GM19397 (cell line): ENCODE measurements at regions not wholly inside any gene's neighbourhood (a gene's known extent, or its start where the extent isn't known, plus 50 kb on each side); places are given as distances from the start of the nearest gene placed in this dataset.
A peak's percentile ranks its signal among the peaks of the same experiment; 100 is the strongest.

Experiments used
- ATAC-seq: cut with Tn5 transposase; IDR thresholded peaks from one replicate; pipeline ENCODE4 v1.9.1; 2021; ENCODE audit warnings: mild to moderate bottlenecking, moderate library complexity; ENCODE audit not compliant: unreplicated experiment

DNA sequence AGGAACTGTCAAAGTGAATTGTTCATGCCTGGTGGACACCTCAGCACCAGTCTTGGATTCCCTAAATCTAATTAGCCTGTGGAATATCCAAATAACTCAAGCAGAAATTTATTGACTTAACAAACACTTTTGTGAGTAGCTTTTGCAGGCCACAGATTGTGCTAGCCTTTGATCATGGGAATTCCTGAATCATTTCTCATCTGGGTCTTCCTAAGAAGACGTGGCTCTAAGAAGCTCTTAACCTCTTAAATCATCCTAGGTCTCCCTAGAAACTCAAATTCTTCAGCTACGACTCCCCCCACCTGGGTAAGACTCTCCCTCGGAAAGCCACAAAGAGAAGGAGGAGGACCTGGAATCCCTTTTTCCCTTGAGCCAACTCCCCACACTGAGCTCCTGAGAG lies 53.8 kb upstream of the PSEN2 start:
- no peak for ATAC-seq

DNA sequence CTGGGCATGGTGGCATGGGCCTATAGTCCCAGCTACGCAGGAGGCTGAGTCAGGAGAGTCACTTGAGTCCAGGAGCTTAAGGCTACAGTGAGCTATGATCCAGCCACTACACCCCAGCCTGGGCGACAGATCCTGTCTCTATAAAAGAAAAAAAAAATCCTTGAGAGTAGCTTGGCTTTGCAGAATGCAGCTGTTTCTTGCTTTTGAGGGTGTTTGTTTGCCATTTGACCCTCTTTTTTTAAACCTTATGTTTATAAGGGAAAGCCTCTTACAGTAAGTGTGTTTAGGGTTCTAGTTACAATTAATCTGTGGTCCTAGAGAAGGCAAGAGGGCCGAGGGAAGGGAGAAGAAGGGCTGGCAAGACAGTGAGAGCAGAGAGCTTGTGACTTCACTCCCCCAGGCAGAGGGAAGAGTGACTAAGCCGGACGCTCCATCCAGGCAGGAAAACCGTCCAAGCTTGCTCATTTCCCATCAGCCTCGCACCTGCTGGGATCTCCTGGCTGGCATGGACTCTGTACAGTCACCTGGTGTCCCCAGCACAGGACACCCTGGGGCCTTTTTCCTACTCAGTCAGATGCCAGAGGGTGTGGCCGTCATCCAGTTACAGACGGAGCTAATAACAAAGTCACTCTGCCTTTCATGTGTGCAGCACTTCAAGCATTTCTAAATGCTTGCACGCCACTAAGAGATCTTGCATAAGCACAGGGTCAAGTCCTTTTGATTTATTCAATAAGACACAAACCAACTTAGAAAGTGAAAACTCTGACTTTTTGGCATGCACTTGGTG lies 55.5 kb upstream of the PSEN2 start:
- ATAC-seq = no peak

DNA sequence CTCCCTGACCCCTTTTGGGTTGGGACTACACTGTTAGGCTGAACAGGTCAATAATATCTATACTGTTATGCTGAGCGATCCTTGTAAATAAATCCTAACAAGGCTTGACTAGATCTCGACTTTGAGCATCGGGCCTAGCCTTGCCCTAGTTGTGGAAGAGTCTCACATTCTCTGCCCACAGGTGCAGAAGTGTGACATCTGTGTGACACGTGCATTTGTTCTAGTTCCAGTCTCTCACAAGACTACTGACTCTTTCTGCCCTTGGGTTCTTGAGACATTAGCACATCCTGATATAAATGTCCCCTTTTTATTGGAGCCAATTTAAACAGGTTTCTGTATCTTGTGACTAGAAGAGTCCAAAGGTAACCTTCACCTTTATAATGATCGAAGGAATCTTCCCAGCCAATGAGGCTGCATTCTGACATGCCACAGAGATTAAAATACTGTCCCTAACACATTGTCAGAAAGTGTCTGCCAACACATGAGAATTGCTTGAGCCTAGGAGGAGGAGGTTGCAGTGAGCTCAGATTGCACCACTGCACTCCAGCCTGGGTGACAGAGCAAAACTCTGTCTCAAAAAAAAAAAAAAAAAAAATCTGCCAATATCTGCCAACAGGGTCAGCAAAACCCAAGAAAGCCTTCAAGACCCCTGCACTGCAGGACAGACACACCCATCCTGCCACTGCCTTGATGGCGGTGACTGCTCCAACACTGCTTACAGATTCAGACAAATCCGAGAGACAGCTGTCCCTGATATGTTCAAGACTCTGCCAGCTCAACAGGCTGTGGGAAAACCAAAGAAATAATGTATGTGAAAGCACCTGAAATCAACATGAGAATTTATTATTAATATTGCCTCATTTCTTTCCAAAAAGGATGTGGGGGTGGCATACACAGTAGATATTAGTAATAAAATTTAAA lies 56.5 kb upstream of the PSEN2 start:
- ATAC-seq = no peak

DNA sequence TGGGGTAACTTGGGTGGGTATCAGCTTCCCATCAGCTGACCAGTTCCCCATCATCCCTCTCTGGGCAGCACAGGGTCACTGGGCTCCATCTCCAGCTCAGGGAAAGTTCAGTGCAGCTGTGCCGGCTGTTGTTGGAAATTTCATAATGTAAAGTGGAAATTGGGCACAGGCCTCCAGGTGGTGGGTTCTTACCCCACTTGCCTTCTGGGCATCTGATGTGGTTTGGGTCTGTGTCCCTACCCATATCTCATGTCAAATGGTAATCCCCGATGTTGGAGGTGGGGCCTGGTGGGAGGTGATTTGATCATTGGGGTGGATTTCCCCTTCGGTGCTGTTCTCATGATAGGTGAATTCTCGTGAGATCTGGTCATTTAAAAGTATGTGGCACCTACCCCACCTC lies 59.7 kb upstream of the PSEN2 start:
- no peak for ATAC-seq

DNA sequence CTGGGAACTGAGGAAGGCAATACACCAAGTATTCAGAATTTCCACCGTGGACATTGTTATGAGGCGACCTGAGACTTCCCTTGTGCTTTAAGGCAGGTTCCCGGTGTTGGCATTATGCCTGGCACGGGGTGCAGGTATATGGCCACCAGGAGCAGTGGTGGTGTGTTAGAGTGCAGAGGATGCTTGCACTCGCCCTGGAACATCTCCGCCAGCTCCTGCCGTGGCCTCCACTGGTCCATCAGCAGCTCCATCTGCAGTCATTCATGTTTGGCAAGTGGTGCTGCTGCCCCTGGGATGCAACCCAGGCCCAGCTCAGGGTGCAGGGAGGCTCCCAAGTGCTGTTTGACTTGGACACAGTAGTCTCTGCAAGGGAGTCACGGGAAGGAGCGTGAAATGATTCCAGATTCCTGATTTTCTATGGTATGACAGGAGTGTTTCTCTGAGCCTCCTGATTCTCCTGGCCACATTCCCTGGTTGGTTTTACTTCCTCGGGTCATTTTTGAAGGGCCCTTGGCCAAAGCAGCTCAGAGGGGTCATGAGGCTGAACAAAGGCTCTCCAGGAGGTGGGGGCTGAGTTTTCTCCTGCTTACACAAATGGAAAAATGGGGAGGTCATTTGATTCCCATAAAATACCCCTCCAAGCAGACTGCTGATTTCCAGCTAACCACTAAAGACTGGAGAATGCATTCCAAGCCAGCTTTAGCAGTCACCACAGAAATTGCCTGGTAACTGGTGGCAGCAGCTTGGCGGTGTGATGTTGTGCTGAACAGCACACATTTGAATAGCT lies 60.4 kb upstream of the PSEN2 start:
- ATAC-seq = no peak

DNA sequence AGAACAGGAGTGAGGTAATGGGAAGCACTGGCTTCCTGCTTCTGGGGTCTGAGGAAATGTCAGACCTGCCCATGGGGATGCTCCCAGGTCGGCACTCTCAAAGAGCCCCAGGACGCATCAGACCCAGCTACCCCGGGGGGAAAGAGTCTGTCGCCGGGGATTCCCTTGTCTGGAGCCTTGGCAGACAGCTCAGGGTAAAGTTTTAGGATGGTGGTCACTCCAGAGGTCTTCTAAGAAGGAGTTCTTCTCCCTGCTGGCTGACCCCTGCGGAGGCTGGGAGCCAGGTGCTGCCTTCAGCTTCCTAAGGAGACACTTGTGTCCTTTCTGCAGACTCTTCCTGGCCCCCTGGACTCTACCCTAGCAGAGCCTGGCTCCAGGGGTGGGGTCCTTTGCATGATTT lies 61.9 kb upstream of the PSEN2 start:
- no peak for ATAC-seq

DNA sequence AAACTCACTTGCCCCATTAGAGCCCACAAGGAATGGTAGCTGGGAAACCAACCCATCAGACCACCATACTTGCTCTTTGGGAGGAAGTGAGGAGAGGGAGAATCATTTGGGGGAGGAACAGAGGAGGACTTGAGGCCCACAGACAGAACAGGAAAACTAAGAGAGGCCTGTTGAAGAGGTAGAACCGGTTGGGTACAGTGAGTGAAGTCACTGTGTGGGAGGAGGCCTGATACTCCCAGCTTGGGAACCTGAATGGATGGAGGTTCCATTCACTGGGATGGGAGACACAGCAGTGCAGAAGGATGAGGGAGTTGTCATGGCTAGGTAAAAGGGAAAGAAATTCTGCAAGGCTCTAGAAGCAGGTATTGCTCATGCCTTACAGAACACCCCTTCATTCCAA lies 63.4 kb upstream of the PSEN2 start:
- no peak for ATAC-seq

DNA sequence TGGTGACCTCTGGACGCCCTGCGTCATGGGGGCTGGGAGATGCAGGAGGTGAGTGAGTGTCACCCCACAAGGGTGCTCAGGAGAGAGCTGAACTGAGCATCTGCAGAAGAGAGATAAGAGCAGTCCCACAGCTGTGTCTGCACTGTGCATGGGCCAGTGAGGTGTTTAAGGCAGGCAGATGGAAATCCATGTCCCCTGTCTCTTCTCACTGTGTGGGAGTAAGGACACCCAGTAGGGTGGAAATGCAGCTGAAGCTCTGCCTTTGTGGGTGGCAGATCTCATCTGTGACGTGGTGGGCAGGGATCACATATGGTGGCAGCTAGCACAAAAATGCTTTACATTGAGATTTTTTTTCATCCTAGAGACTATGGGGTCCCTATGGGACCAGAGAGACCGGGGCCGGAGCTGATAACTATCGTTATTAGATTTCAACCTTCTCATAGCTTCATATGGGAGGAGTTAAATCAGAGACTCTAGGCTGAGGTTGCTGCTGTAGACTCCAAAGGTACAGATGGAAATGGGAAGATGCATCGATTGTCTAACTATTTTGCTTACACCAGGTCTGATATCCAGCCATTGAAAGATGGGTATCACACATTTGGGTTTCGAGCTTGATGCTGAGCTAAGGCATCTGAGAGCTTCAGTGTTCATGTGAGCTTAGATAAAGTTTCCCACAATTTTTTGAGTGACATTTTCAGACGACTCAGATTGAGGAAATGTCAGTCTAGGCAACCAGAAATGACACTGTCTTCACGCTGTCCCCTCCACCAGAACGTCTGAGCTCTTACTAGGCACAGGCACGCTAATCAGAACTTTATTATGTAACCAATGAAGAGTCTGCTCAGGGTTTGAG lies 65.3 kb upstream of the PSEN2 start:
- ATAC-seq = no peak

DNA sequence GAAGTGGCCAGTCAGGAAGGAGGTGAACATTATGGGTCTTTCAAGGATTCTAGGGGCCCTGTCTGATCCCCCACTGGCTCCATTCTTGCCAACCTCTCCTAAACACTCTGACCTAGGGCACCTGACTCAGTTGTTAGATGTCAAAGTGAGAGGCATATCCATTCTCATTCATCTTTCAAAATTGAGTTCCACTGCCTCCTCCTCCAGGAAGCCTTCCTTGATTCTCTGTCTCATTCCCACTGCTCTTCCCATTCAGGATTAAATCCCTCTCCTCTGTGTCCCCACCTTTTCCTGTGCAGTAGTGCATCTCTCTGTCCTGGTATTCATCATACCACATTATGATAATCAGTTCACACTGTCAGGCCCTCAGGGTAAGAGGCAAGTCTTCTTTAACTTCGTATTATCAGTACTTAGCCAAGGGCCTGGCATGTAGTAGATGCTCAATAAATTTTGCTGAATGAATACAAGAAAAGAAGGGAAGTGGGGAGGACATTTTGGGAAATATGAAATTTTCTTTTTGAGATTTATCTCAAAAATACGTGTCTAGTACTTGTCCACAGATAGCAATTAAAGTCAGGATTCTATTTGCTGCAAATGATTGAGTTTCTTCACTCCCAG lies 61.8 kb upstream of the ITPKB start:
- no peak for ATAC-seq

DNA sequence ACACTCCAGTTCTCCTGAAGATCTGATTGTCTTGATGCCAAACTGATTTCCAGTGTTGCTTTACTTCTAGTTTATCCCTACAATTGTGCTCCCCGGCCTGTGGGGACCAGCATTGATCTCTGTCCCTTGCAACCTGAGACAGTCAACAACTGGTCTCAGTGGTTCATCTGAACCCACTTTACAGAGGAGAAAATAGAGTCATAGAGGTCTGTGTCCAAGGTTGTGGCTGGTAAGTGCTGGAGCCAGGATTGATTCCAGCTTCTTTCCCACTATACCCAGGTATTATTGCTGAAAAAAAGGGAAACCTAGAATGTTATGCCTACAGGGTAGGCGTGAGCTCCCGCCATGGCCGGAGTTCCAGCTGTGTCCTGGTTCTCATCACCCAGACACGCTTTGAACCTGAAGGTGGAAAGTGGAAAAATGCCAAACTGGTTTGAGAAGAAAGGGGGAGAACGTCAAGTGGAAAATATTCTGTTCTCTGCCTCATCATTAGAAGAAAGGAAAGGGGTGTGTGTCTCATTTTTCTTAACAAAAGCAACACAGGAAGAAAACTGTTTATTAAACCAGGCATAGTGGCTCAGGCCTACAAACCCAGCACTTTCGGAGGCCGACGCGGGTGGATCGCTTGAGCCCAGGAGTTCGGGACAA lies 60.7 kb upstream of the ITPKB start:
- ATAC-seq = no peak

DNA sequence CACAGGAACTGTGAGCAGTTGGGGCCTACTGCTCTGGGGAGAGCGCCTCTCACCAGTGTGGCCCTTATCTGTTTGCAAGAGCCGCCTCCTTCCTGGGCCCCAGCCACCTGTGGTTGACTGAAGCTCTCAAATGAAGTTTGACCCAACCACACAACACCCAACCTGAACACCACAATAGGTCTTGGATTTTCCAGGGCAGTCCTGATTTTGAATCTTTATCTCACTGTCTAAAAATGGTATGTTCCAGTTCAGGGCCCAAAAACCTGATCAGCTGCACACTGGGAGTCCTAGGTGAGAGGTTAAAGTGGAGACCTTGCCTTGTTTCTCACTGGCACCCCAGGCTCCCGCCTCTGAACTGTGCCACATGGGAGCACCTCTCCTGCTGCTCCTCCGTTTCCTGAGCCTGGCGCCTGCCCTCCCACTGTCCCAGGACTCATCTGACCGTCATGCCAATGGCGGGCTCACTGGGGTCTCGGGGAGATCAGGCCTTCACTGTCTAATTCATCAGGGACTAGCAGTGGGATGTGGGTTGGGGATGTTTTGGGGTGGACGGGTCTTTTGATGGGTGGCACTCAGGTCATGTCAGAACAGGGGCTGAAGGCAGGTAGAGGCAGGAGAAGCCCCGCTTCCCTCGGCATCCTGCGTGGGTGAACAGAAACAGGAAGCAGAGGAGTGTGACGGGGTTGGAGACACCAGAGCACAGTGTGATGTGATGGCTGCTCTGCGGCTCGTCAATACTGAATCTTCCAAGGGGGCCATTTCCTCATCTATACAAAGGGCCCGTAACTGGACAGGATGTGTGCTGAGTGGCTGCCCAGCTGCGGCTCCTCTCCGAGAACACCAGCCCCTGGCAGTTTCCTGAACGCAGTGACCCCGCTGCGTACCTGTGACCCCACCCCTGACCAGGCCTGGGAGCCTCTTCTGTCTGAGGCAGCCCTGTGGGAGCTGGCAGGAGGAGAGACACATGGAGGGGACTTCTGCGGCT lies 59.6 kb upstream of the ITPKB start:
- peak; percentile 72 for ATAC-seq

DNA sequence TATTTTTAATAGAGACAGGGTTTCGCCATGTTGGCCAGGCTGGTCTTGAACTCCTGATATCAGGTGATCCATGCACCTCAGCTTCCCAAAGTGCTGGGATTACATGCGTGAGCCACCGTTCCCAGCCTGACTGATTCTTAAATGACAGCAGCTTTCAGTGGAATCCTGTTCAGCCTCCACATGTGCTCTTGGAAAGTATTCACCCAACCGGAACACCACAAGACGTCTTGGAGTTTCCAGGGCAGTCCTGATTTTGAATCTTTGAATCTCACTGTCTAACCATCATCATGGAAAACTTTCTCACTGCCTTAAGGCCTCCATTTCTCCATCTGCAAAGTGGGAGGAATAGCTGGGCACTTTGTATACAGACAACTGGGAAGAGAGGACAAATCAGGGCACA lies 58.1 kb upstream of the ITPKB start:
- ATAC-seq = no peak

DNA sequence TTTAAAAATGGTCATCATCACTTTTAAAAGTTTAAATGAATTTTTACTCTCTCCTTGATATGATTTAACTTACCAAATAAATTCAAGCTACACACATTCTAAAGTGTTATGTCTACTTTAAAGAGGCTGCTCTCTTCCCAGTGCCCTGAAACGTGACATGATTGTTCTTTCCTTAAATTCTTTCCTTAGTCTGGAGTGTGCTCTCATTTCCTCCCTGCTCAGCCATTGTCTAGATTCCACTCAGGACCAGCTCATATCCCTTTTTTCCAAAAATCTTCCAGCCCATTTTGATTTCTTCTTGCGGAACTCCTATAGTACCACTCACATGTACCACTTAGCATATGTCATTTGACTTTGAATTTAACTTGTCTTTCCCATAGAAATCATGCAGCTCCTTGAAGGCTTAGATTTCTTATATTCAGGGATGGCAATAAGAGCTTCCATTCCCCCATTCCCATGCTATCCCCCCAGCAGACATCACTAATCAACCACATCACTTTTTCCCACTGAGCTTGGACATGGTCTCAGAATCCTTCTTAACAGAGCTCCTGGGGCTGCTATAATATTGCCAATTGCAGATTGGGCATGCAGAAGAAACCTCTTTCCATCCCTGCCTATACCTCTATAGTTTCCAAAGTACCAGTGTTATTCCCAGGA lies 54.7 kb upstream of the ITPKB start:
- ATAC-seq = no peak

DNA sequence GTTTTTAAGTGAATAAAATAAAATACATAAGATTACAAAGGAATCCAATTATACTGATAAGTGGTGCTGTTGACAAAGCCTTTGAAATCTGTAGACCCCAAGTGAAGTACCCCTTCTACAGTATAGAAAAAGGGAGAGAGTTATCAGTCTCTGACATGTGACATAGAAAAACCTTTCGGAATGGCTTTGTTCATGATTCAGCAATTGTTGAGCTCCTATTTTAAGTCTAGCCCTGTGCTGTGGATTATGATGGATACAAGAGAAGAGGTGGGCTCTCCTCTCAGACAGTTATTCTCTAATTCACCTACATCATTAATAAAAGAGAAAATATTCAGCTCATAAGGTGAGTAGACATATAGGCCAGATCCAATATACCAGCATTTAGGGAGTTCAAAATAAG lies 53.3 kb upstream of the ITPKB start:
- no peak for ATAC-seq

DNA sequence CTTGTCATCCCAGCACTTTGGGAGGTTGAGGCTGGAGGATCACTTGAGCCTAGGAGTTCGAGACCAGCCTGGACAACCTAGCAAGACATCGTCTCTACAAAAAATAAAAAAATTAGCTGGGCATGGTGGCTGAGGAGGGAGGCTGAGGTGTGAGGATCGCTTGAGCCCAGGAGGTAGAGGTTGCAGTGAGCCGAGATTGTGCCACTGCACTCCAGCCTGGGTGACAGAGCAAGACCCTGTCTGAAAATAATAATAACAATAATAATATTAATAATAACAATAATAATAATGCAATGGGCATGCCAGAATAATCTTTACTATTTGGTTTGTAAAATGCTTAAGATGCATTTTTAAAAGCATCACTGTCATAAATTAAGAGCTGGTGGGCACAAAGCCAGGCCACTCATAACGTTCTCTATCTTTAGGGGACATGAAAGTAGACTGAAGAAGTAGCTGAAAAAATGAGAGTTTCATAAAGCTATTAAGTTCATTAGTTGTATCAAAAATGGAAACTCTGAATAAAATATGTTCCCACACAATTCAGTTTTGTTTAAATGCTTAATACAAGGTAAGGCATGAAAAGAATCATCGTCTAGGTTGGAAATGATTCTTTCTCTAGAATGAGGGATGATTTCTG lies 51.6 kb upstream of the ITPKB start:
- ATAC-seq = no peak

DNA sequence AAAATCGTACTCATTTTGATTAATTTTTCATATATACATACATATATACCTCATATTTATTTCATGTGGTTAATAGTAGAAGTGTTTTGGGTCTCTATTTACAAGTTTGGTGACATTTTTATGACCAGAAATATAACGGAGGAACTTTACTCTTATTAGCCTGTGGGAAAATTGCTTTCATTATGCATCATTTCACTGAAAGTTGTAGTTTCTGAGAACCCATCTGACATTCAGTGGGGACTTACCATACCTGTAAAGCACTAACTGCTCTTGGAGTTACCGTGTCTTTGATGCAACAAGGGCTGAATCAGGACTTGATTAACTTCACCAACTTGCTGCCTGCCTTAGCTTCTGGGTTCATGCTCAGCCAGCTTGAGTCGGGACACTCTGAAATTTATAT lies 49.9 kb upstream of the ITPKB start:
- ATAC-seq = no peak
